ENCODE measurements at regions not wholly inside any gene's neighbourhood (a gene's known extent, or its start where the extent isn't known, plus 50 kb on each side); places are given as distances from the start of the nearest gene placed in this dataset.

GRCh38 chr16:47972246-47972985 is 183.4 kb downstream of the ABCC12 start:
- DNase-seq (ENCODE audit: low spot score), result no peak
- TF ChIP-seq, protein P1, sequence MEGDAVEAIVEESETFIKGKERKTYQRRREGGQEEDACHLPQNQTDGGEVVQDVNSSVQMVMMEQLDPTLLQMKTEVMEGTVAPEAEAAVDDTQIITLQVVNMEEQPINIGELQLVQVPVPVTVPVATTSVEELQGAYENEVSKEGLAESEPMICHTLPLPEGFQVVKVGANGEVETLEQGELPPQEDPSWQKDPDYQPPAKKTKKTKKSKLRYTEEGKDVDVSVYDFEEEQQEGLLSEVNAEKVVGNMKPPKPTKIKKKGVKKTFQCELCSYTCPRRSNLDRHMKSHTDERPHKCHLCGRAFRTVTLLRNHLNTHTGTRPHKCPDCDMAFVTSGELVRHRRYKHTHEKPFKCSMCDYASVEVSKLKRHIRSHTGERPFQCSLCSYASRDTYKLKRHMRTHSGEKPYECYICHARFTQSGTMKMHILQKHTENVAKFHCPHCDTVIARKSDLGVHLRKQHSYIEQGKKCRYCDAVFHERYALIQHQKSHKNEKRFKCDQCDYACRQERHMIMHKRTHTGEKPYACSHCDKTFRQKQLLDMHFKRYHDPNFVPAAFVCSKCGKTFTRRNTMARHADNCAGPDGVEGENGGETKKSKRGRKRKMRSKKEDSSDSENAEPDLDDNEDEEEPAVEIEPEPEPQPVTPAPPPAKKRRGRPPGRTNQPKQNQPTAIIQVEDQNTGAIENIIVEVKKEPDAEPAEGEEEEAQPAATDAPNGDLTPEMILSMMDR (IDR thresholded peaks at IDR 0.05; ENCODE audit: borderline replicate concordance, control extremely low read depth, extremely low read depth, insufficient read depth, missing control alignments), result no peak
- in situ Hi-C loops (cut with MboI; ENCODE audit: low sequenced_read_pairs, unreplicated experiment), result no loop called here

DNA sequence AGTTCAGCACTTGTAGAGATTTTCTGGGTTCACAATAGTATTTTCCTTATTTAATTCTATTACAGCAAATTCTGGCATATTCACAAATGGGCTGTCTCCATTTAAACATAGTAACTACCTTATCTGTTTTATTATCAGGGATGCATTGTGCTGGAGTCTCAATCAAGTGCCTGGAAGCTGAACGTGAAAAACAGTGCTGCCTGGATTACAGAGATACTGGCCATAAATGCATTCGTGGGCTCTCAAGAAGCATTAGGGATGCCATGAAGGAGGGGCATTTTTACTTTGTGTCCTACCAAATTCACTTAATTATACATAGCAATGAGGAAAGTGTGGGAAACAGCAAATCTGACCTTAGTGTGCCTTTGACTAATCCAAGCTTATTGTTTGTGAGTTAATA is 184.6 kb downstream of the ABCC12 start:
- no peak for DNase-seq (ENCODE audit: low spot score)
- in situ Hi-C loops (cut with MboI; ENCODE audit: low sequenced_read_pairs, unreplicated experiment), result no loop called here
- TF ChIP-seq, protein P1 (IDR thresholded peaks at IDR 0.05; ENCODE audit: borderline replicate concordance, control extremely low read depth, extremely low read depth, insufficient read depth, missing control alignments), result no peak

- in situ Hi-C loops (cut with MboI; ENCODE audit: low sequenced_read_pairs, unreplicated experiment), result no loop called here
- TF ChIP-seq, protein P1 (IDR thresholded peaks at IDR 0.05; ENCODE audit: borderline replicate concordance, control extremely low read depth, extremely low read depth, insufficient read depth, missing control alignments), result no peak
- no peak for DNase-seq (ENCODE audit: low spot score)
Measured at GRCh38 chr16:47970291-47970931, 185.4 kb downstream of the ABCC12 start.

GRCh38 chr16:47967374-47967773 is 188.4 kb downstream of the ABCC12 start:
- DNase-seq (ENCODE audit: low spot score), result no peak
- TF ChIP-seq, protein P1 (IDR thresholded peaks at IDR 0.05; ENCODE audit: borderline replicate concordance, control extremely low read depth, extremely low read depth, insufficient read depth, missing control alignments), result no peak
- in situ Hi-C loops (cut with MboI; ENCODE audit: low sequenced_read_pairs, unreplicated experiment), result no loop called here

DNA sequence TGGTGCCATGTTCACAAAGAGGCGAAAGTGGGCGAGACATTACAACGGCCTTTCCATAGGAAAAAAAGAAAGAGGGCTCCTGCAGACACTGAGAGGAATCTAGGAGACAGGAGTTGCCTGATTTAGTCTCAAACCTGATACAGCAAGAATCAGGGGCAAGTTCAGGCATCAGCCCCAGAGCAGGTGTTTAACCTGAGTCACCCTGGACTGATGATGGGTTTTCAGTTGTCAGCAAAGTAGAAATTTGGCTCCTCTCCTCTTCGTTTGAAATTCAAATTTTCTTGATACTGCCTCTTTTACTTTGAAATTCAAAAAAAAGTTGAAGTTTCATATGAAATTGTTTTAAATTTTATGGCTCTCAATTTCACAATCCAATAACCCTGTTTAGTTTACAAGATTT is 189.5 kb downstream of the ABCC12 start:
- TF ChIP-seq, protein P1 (IDR thresholded peaks at IDR 0.05; ENCODE audit: borderline replicate concordance, control extremely low read depth, extremely low read depth, insufficient read depth, missing control alignments), result no peak
- in situ Hi-C loops (cut with MboI; ENCODE audit: low sequenced_read_pairs, unreplicated experiment), result no loop called here
- no peak for DNase-seq (ENCODE audit: low spot score)

GRCh38 chr16:47965439-47965838 is 190.4 kb downstream of the ABCC12 start:
- TF ChIP-seq, protein P1 (IDR thresholded peaks at IDR 0.05; ENCODE audit: borderline replicate concordance, control extremely low read depth, extremely low read depth, insufficient read depth, missing control alignments), result no peak
- DNase-seq (ENCODE audit: low spot score), result no peak
- in situ Hi-C loops (cut with MboI; ENCODE audit: low sequenced_read_pairs, unreplicated experiment), result no loop called here
